IMR-90 (cell line): ENCODE measurements at regions not wholly inside any gene's neighbourhood (a gene's known extent, or its start where the extent isn't known, plus 50 kb on each side); places are given as distances from the start of the nearest gene placed in this dataset.

Source experiments
- BHLHE40 ChIP-seq: fragments of 150-350 bp; IDR thresholded peaks from 2 replicates; pipeline ENCODE4 v1.6.1; 2016; ENCODE audit warnings: mild to moderate bottlenecking, low read depth, low read length
- CTCF ChIP-seq: conservative IDR thresholded peaks from 2 replicates; pipeline ENCODE4 v1.5.1; 2012; ENCODE audit warnings: mild to moderate bottlenecking, low read depth, low read length, improper control_type of control experiment
- ELK1 ChIP-seq: fragments of 150-350 bp; IDR thresholded peaks from 2 replicates; pipeline ENCODE4 v1.6.1; 2016; ENCODE audit warnings: low read depth, mild to moderate bottlenecking, low read length, moderate library complexity, borderline replicate concordance
- MAFK ChIP-seq: IDR thresholded peaks from 2 replicates; pipeline ENCODE4 v1.6.1; 2012; ENCODE audit warnings: low read depth, low read length, improper control_type of control experiment
- MXI1 ChIP-seq: IDR thresholded peaks from 2 replicates; pipeline ENCODE4 v1.6.1; 2012; ENCODE audit warnings: low read depth, mild to moderate bottlenecking, low read length, moderate library complexity, borderline replicate concordance
- NFE2L2 ChIP-seq: fragments of 150-350 bp; IDR thresholded peaks from 2 replicates; pipeline ENCODE4 v1.6.1; 2016; ENCODE audit warnings: low read depth, mild to moderate bottlenecking, low read length
- POLR2A ChIP-seq: IDR thresholded peaks from 2 replicates; pipeline ENCODE4 v1.6.1; 2012; ENCODE audit warnings: mild to moderate bottlenecking, low read depth, low read length
- RAD21 ChIP-seq: IDR thresholded peaks from 2 replicates; pipeline ENCODE4 v1.6.1; 2012; ENCODE audit warnings: low read length, improper control_type of control experiment
- RFX5 ChIP-seq: IDR thresholded peaks from 2 replicates; pipeline ENCODE4 v1.8.0; 2012; ENCODE audit warnings: low read depth, mild to moderate bottlenecking, low read length, moderate library complexity
- SMC3 ChIP-seq: fragments of 150-350 bp; IDR thresholded peaks from 2 replicates; pipeline ENCODE4 v1.6.1; 2016; ENCODE audit warnings: low read depth, mild to moderate bottlenecking, antibody characterized with exemption, low read length, moderate library complexity

GRCh38 chr13:106656186-106656585, 88.2 kb upstream of the ARGLU1 start:
- TF ChIP-seq CTCF: no peak
- TF ChIP-seq RAD21: no peak
- no peak for TF ChIP-seq SMC3
- TF ChIP-seq BHLHE40: no peak
- no peak for TF ChIP-seq POLR2A
- no peak for TF ChIP-seq RFX5
- no peak for TF ChIP-seq NFE2L2
- no peak for TF ChIP-seq MAFK
- no peak for TF ChIP-seq ELK1
- no peak for TF ChIP-seq MXI1
